ENCODE measurements at regions not wholly inside any gene's neighbourhood (a gene's known extent, or its start where the extent isn't known, plus 50 kb on each side); places are given as distances from the start of the nearest gene placed in this dataset.

DNA sequence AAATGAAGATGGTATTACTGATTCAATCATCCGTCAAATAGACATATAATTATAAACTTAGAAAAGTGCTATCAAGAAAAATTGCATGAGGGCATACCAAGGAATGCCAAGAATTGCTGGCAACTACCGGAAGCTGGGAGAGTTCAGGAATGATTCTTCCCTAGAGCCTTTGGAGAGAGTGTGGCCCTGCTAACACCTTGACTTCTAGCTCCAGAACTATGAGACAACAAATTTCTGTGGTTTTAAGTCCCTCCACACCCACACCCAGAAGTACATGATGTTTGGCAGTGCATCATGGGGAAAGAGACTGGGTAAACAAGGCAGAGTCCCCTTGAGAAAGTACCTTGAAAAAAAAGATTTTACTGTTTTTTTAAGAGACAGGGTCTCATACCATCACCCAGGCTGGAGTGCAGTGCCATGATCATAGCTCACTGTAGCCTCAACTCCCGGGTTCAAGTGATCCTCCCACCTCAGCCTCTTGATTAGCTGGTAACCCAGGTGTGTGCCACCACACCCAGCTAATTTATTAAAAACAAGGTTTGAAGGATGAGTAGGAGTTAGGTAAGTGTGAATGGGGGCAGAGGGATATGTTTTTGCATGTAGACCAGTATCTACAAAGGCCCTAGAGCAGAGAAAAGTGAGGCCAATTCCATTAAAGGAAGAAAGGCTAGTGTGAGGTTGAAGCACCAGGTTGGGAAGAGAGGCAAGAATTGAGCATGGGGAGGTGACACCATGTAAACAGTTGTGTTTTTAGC is 53.1 kb downstream of the GSX2 start:
- WGBS (ENCODE audit: insufficient coverage), result no CpG with 5 or more reads among the region's 3 CpGs

GRCh38 chr4:54155936-54156335 is 56.0 kb downstream of the GSX2 start:
- H3K4me3 ChIP-seq (ENCODE audit: low read length), result no peak overlapping the region
- H3K36me3 ChIP-seq (ENCODE audit: control insufficient read depth, insufficient read depth, low read length), result no peaks in the 10 kb centered on the region
- DNase-seq, result no peak
- no peaks in the 10 kb centered on the region for H3K27me3 ChIP-seq (ENCODE audit: control insufficient read depth, insufficient read depth, low read length)
- WGBS (ENCODE audit: insufficient coverage), result no CpG with 5 or more reads among the region's 1 CpG
- H3K9me3 ChIP-seq (replicated peaks; ENCODE audit: control insufficient read depth, low read depth, low read length), result no peaks in the 10 kb centered on the region
- H3K4me1 ChIP-seq (ENCODE audit: control insufficient read depth, insufficient read depth, low read length), result no peaks in the 10 kb centered on the region
- H3K27ac ChIP-seq (ENCODE audit: low read length), result no peak overlapping the region

More for the DNA sequence above, 53.1 kb downstream of the GSX2 start:
- Histone ChIP-seq H3K27ac (ENCODE audit: low read length) (no peak overlapping the region), H3K27me3 (ENCODE audit: control insufficient read depth, insufficient read depth, low read length) (peaks cover 4% of the 10 kb centered on the region), H3K36me3 (ENCODE audit: control insufficient read depth, insufficient read depth, low read length) (no peaks in the 10 kb centered on the region), H3K4me3 (ENCODE audit: low read length) (no peak overlapping the region), H3K9me3 (replicated peaks; ENCODE audit: control insufficient read depth, low read depth, low read length) (no peaks in the 10 kb centered on the region), H3K4me1 (ENCODE audit: control insufficient read depth, insufficient read depth, low read length) (no peaks in the 10 kb centered on the region)
- no peak for DNase-seq

- Histone ChIP-seq H3K27ac (ENCODE audit: low read length) (no peak overlapping the region), H3K9me3 (replicated peaks; ENCODE audit: control insufficient read depth, low read depth, low read length) (no peaks in the 10 kb centered on the region), H3K36me3 (ENCODE audit: control insufficient read depth, insufficient read depth, low read length) (no peaks in the 10 kb centered on the region), H3K27me3 (ENCODE audit: control insufficient read depth, insufficient read depth, low read length) (no peaks in the 10 kb centered on the region), H3K4me3 (ENCODE audit: low read length) (no peak overlapping the region), H3K4me1 (ENCODE audit: control insufficient read depth, insufficient read depth, low read length) (no peaks in the 10 kb centered on the region)
- DNase-seq, result no peak
Observed at GRCh38 chr4:54157606-54158005, 57.6 kb downstream of the GSX2 start.

GRCh38 chr4:54159543-54159942 is 59.6 kb downstream of the GSX2 start:
- WGBS (ENCODE audit: insufficient coverage), result no CpG with 5 or more reads among the region's 3 CpGs
- Histone ChIP-seq H3K9me3 (replicated peaks; ENCODE audit: control insufficient read depth, low read depth, low read length) (no peaks in the 10 kb centered on the region), H3K4me1 (ENCODE audit: control insufficient read depth, insufficient read depth, low read length) (no peaks in the 10 kb centered on the region), H3K27ac (ENCODE audit: low read length) (no peak overlapping the region), H3K27me3 (ENCODE audit: control insufficient read depth, insufficient read depth, low read length) (no peaks in the 10 kb centered on the region), H3K4me3 (ENCODE audit: low read length) (no peak overlapping the region), H3K36me3 (ENCODE audit: control insufficient read depth, insufficient read depth, low read length) (no peaks in the 10 kb centered on the region)
- DNase-seq, result no peak

GRCh38 chr4:54165011-54165410 is 64.1 kb upstream of the PDGFRA start:
- H3K36me3 ChIP-seq (ENCODE audit: control insufficient read depth, insufficient read depth, low read length), result no peaks in the 10 kb centered on the region
- H3K27ac ChIP-seq (ENCODE audit: low read length), result peak overlapping the region; percentile 74
- no peaks in the 10 kb centered on the region for H3K4me1 ChIP-seq (ENCODE audit: control insufficient read depth, insufficient read depth, low read length)
- no peaks in the 10 kb centered on the region for H3K9me3 ChIP-seq (replicated peaks; ENCODE audit: control insufficient read depth, low read depth, low read length)
- H3K27me3 ChIP-seq (ENCODE audit: control insufficient read depth, insufficient read depth, low read length), result peaks cover 3% of the 10 kb centered on the region
- 63% methylated on average over 2 of the region's 4 CpGs for WGBS (ENCODE audit: insufficient coverage)
- no peak for DNase-seq
- no peak overlapping the region for H3K4me3 ChIP-seq (ENCODE audit: low read length)

DNA sequence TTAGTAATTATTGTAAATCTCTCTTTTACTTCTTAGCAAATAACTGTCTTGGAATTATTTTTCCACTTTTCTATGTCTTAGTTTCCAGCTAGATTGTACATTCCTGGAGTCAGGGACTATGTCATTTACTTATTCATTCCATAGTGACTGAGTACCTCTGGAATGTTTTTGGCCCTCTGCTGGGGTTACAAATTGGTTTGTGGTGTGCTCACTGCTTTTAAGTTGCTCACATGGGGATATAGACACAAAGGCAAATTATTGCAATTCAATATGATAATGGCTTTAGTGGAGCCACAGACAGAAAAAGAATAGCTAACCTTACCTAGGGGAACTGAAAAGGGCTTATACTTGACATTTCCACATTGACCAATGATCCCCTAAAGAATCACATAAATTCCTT is 63.7 kb upstream of the PDGFRA start:
- no peaks in the 10 kb centered on the region for H3K4me1 ChIP-seq (ENCODE audit: control insufficient read depth, insufficient read depth, low read length)
- no peak overlapping the region for H3K4me3 ChIP-seq (ENCODE audit: low read length)
- no peaks in the 10 kb centered on the region for H3K36me3 ChIP-seq (ENCODE audit: control insufficient read depth, insufficient read depth, low read length)
- peak; percentile 93 for DNase-seq
- H3K27ac ChIP-seq (ENCODE audit: low read length), result peak overlapping the region; percentile 74
- no peaks in the 10 kb centered on the region for H3K9me3 ChIP-seq (replicated peaks; ENCODE audit: control insufficient read depth, low read depth, low read length)
- peaks cover 3% of the 10 kb centered on the region for H3K27me3 ChIP-seq (ENCODE audit: control insufficient read depth, insufficient read depth, low read length)

- Histone ChIP-seq H3K36me3 (ENCODE audit: control insufficient read depth, insufficient read depth, low read length) (no peaks in the 10 kb centered on the region), H3K4me3 (ENCODE audit: low read length) (no peak overlapping the region), H3K27ac (ENCODE audit: low read length) (no peak overlapping the region), H3K9me3 (replicated peaks; ENCODE audit: control insufficient read depth, low read depth, low read length) (no peaks in the 10 kb centered on the region), H3K4me1 (ENCODE audit: control insufficient read depth, insufficient read depth, low read length) (no peaks in the 10 kb centered on the region), H3K27me3 (ENCODE audit: control insufficient read depth, insufficient read depth, low read length) (peaks cover 3% of the 10 kb centered on the region)
- WGBS (ENCODE audit: insufficient coverage), result no CpG with 5 or more reads among the region's 3 CpGs
- no peak for DNase-seq
Observed at GRCh38 chr4:54167508-54167907, 61.6 kb upstream of the PDGFRA start.

- no peak overlapping the region for H3K27ac ChIP-seq (ENCODE audit: low read length)
- H3K4me3 ChIP-seq (ENCODE audit: low read length), result no peak overlapping the region
- peak; percentile 11 for DNase-seq
- no peaks in the 10 kb centered on the region for H3K9me3 ChIP-seq (replicated peaks; ENCODE audit: control insufficient read depth, low read depth, low read length)
- no CpG with 5 or more reads among the region's 2 CpGs for WGBS (ENCODE audit: insufficient coverage)
- peaks cover 3% of the 10 kb centered on the region for H3K27me3 ChIP-seq (ENCODE audit: control insufficient read depth, insufficient read depth, low read length)
- no peaks in the 10 kb centered on the region for H3K36me3 ChIP-seq (ENCODE audit: control insufficient read depth, insufficient read depth, low read length)
- H3K4me1 ChIP-seq (ENCODE audit: control insufficient read depth, insufficient read depth, low read length), result no peaks in the 10 kb centered on the region
Observed at GRCh38 chr4:54169176-54169575, 59.9 kb upstream of the PDGFRA start.

- no peaks in the 10 kb centered on the region for H3K9me3 ChIP-seq (replicated peaks; ENCODE audit: control insufficient read depth, low read depth, low read length)
- 87% methylated on average over 3 of the region's 4 CpGs for WGBS (ENCODE audit: insufficient coverage)
- no peak for DNase-seq
- no peak overlapping the region for H3K27ac ChIP-seq (ENCODE audit: low read length)
- no peak overlapping the region for H3K4me3 ChIP-seq (ENCODE audit: low read length)
- peaks cover 3% of the 10 kb centered on the region for H3K27me3 ChIP-seq (ENCODE audit: control insufficient read depth, insufficient read depth, low read length)
- H3K36me3 ChIP-seq (ENCODE audit: control insufficient read depth, insufficient read depth, low read length), result no peaks in the 10 kb centered on the region
- no peaks in the 10 kb centered on the region for H3K4me1 ChIP-seq (ENCODE audit: control insufficient read depth, insufficient read depth, low read length)
Observed at GRCh38 chr4:54172156-54172555, 56.9 kb upstream of the PDGFRA start.

DNA sequence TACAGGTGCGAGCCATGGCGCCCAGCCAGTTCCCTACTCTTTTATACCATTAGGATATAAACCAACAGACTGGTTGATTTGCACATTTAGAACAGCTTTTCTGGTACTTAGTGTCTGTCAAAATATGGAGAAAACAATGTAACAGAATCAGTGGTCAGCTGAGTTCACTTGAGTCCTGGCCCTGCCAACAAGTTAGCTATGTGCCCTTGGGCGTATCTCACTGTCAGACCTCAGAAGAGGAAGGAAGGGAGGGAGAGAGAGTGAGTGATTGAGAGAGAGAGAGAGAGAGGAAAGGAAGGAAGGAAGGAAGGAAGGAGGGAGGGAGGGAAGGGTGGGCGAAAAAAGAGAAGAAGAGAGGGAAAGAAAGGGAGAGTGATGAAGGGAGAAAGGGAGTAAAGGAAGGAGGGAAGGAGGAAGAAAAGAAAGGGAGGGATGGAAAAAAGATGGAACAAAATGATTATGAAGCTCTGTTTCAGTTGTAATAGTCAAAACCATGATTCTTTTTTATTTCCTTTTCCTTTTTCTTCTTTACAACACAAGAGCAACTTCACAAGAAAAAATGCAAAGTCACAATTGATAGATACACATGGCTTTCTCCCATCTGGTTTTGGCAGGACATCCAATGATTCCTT is 55.7 kb upstream of the PDGFRA start:
- H3K36me3 ChIP-seq (ENCODE audit: control insufficient read depth, insufficient read depth, low read length), result no peaks in the 10 kb centered on the region
- 65% methylated on average over 2 of the region's 4 CpGs for WGBS (ENCODE audit: insufficient coverage)
- H3K4me3 ChIP-seq (ENCODE audit: low read length), result no peak overlapping the region
- no peaks in the 10 kb centered on the region for H3K4me1 ChIP-seq (ENCODE audit: control insufficient read depth, insufficient read depth, low read length)
- no peaks in the 10 kb centered on the region for H3K27me3 ChIP-seq (ENCODE audit: control insufficient read depth, insufficient read depth, low read length)
- DNase-seq, result peak; percentile 23
- no peak overlapping the region for H3K27ac ChIP-seq (ENCODE audit: low read length)
- no peaks in the 10 kb centered on the region for H3K9me3 ChIP-seq (replicated peaks; ENCODE audit: control insufficient read depth, low read depth, low read length)
